A204.1 (cell line): ENCODE measurements at regions not wholly inside any gene's neighbourhood (a gene's known extent, or its start where the extent isn't known, plus 50 kb on each side); places are given as distances from the start of the nearest gene placed in this dataset.

Experiments used
- FAIRE-seq: peaks from 2 replicates; lab custom pipeline; 2012; peaks lifted over from hg19 to GRCh38; lab: Jason Lieb, UNC

- FAIRE-seq, result no peak
Observed at GRCh38 chr2:160918258-160918657, 242.0 kb upstream of the TANK start.

GRCh38 chr2:160918906-160919503, 241.2 kb upstream of the TANK start:
- no peak for FAIRE-seq

GRCh38 chr2:160920061-160920460, 240.2 kb upstream of the TANK start:
- FAIRE-seq, result no peak

- FAIRE-seq, result no peak
Observed at GRCh38 chr2:160920791-160921303, 239.4 kb upstream of the TANK start.

- no peak for FAIRE-seq
Observed at GRCh38 chr2:160921386-160921964, 238.8 kb upstream of the TANK start.

GRCh38 chr2:160924936-160925353, 235.3 kb upstream of the TANK start:
- no peak for FAIRE-seq

GRCh38 chr2:160925956-160926355, 234.3 kb upstream of the TANK start:
- no peak for FAIRE-seq

- FAIRE-seq, result no peak
Observed at GRCh38 chr2:160927324-160927723, 232.9 kb upstream of the TANK start.

- FAIRE-seq, result no peak
Observed at GRCh38 chr2:160928854-160929301, 231.3 kb upstream of the TANK start.

- no peak for FAIRE-seq
Observed at GRCh38 chr2:160931531-160931930, 228.7 kb upstream of the TANK start.

- no peak for FAIRE-seq
Observed at GRCh38 chr2:160932960-160933359, 227.3 kb upstream of the TANK start.

GRCh38 chr2:160934263-160934662, 226.0 kb upstream of the TANK start:
- no peak for FAIRE-seq

- FAIRE-seq, result no peak
Observed at GRCh38 chr2:160934991-160935390, 225.2 kb upstream of the TANK start.

GRCh38 chr2:160936044-160936806, 224.0 kb upstream of the TANK start:
- FAIRE-seq, result no peak

- no peak for FAIRE-seq
Observed at GRCh38 chr2:160940271-160940670, 220.0 kb upstream of the TANK start.

GRCh38 chr2:160940699-160941098, 219.5 kb upstream of the TANK start:
- FAIRE-seq, result no peak

GRCh38 chr2:160941290-160941846, 218.9 kb upstream of the TANK start:
- no peak for FAIRE-seq

GRCh38 chr2:160942476-160943142, 217.6 kb upstream of the TANK start:
- FAIRE-seq, result no peak

- FAIRE-seq, result no peak
Observed at GRCh38 chr2:160943414-160943813, 216.8 kb upstream of the TANK start.

GRCh38 chr2:160952464-160953254, 207.6 kb upstream of the TANK start:
- FAIRE-seq, result no peak

- FAIRE-seq, result no peak
Observed at GRCh38 chr2:160955578-160955977, 204.7 kb upstream of the TANK start.
